MM.1S (cell line): ENCODE measurements at regions not wholly inside any gene's neighbourhood (a gene's known extent, or its start where the extent isn't known, plus 50 kb on each side); places are given as distances from the start of the nearest gene placed in this dataset.

ENCODE experiments used
- DNase-seq: peaks from one replicate; pipeline ENCODE4 v3.0.0-alpha.2; 2015
- H2AFZ ChIP-seq: fragments of 300-600 bp; sonication (generic); 2 replicates; pipeline ENCODE4 v1.6.0; 2016; ENCODE audit warnings: antibody characterized with exemption, low read length
- H3F3A ChIP-seq: fragments of 300-600 bp; sonication (generic); 2 replicates; pipeline ENCODE4 v1.6.1; 2016; ENCODE audit warnings: mild to moderate bottlenecking, antibody characterized with exemption, low read length, moderate library complexity, mixed read lengths; ENCODE audit not compliant: insufficient read depth
- H3K27ac ChIP-seq: fragments of 300-600 bp; sonication (generic); 2 replicates; pipeline ENCODE4 v1.5.1; 2016; ENCODE audit warnings: mild to moderate bottlenecking, low read length
- H3K27me3 ChIP-seq: fragments of 300-600 bp; sonication (generic); replicated peaks from 2 replicates; pipeline ENCODE4 v1.6.0; 2016; ENCODE audit warnings: low read length; ENCODE audit not compliant: insufficient read depth
- H3K36me3 ChIP-seq: fragments of 300-600 bp; sonication (generic); replicated peaks from 2 replicates; pipeline ENCODE4 v1.6.1; 2016; ENCODE audit warnings: mild to moderate bottlenecking, low read length, mixed read lengths; ENCODE audit not compliant: insufficient read depth
- H3K4me1 ChIP-seq: fragments of 300-600 bp; sonication (generic); 2 replicates; pipeline ENCODE4 v1.6.1; 2016; ENCODE audit warnings: low read length, mixed read lengths
- H3K4me2 ChIP-seq: fragments of 300-600 bp; sonication (generic); 2 replicates; pipeline ENCODE4 v1.6.0; 2016; ENCODE audit warnings: low read depth, low read length
- H3K4me3 ChIP-seq: fragments of 300-600 bp; sonication (generic); 2 replicates; pipeline ENCODE4 v1.5.1; 2016; ENCODE audit warnings: low read length, mixed read lengths
- H3K79me2 ChIP-seq: fragments of 300-600 bp; sonication (generic); 2 replicates; pipeline ENCODE4 v1.6.1; 2016; ENCODE audit warnings: mixed run types, low read length, mixed read lengths
- H3K9ac ChIP-seq: fragments of 300-600 bp; sonication (generic); 2 replicates; pipeline ENCODE4 v1.6.1; 2016; ENCODE audit warnings: low read length, mixed read lengths
- H3K9me2 ChIP-seq: fragments of 300-600 bp; sonication (generic); replicated peaks from 2 replicates; pipeline ENCODE4 v1.6.1; 2016; ENCODE audit warnings: mild to moderate bottlenecking, low read length, mixed read lengths; ENCODE audit not compliant: insufficient read depth
- H3K9me3 ChIP-seq: fragments of 300-600 bp; sonication (generic); replicated peaks from 2 replicates; pipeline ENCODE4 v1.6.1; 2016; ENCODE audit warnings: mild to moderate bottlenecking, low read length, mixed read lengths; ENCODE audit not compliant: insufficient read depth
- H4K20me1 ChIP-seq: fragments of 300-600 bp; sonication (generic); 2 replicates; pipeline ENCODE4 v1.6.1; 2016; ENCODE audit warnings: mild to moderate bottlenecking, low read length, moderate library complexity, mixed read lengths; ENCODE audit not compliant: insufficient read depth
- EZH2 ChIP-seq: fragments of 300-600 bp; sonication (generic); optimal IDR thresholded peaks from 2 replicates; pipeline ENCODE3; 2017; ENCODE audit warnings: low read depth, mild to moderate bottlenecking, antibody characterized with exemption, low read length, mixed read lengths
- EZH2phosphoT487 ChIP-seq: fragments of 300-600 bp; sonication (generic); IDR thresholded peaks from 2 replicates; pipeline ENCODE4 v1.6.1; 2018; ENCODE audit warnings: antibody characterized with exemption, low read length
- TF ChIP-seq, protein P1 (sequence below): fragments of 300-600 bp; sonication (generic); IDR thresholded peaks from 2 replicates; pipeline ENCODE4 v1.5.1; 2016; ENCODE audit warnings: antibody characterized with exemption, low read length, mixed read lengths

DNA sequence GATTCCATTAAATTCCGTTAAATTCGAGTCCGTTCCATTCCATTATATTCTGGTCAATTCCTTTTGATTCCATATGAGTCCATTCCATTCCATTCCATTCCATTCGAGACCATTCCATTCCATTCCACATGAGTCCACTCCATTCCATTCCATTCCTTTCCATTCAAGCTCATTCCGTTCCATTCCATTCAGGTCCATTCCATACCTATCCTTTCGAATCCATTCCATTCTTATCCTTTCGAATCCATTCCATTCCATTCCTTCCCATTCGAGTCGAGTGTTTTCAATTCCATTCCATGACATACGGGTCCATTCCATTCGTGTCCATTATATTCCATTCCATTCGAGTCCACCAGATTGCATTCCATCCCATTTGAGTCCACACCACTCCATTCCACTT lies 1127.4 kb downstream of the RPIA start:
- no peak overlapping the region for H3K27ac ChIP-seq

DNA sequence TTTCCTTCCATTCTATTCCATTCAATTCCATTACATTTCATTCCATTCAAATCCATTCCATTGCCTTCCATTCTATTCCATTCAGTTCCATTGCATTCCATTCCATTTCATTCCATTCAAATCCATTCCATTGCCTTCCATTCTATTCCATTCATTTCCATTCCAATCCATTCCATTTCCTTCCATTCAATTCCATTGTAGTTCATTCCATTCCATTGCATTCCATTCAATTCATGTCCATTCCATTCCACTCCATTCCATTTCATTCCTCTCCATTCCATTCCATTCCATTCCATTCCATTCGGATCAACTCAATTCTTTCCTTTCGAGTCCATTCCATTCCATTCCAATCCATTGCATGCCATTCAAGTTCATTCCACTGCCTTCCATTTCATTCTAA lies 1128.3 kb downstream of the RPIA start:
- Histone ChIP-seq H3K9me3 (no peaks in the 10 kb centered on the region), H3K9me2 (no peaks in the 10 kb centered on the region), H3K4me3 (no peak overlapping the region), H3K4me2 (no peak overlapping the region), H3K27me3 (no peaks in the 10 kb centered on the region), H3K4me1 (no peaks in the 10 kb centered on the region), H4K20me1 (no peaks in the 10 kb centered on the region), H3K36me3 (no peaks in the 10 kb centered on the region), H3K79me2 (no peaks in the 10 kb centered on the region), H3F3A (no peaks in the 10 kb centered on the region), H3K9ac (no peak overlapping the region), H2AFZ (no peak overlapping the region), H3K27ac (no peak overlapping the region)
- DNase-seq, result no peak
- TF ChIP-seq EZH2 (no peak), EZH2phosphoT487 (no peak)
- TF ChIP-seq, protein P1, sequence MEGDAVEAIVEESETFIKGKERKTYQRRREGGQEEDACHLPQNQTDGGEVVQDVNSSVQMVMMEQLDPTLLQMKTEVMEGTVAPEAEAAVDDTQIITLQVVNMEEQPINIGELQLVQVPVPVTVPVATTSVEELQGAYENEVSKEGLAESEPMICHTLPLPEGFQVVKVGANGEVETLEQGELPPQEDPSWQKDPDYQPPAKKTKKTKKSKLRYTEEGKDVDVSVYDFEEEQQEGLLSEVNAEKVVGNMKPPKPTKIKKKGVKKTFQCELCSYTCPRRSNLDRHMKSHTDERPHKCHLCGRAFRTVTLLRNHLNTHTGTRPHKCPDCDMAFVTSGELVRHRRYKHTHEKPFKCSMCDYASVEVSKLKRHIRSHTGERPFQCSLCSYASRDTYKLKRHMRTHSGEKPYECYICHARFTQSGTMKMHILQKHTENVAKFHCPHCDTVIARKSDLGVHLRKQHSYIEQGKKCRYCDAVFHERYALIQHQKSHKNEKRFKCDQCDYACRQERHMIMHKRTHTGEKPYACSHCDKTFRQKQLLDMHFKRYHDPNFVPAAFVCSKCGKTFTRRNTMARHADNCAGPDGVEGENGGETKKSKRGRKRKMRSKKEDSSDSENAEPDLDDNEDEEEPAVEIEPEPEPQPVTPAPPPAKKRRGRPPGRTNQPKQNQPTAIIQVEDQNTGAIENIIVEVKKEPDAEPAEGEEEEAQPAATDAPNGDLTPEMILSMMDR, result no peak

More for the DNA sequence above, 1127.4 kb downstream of the RPIA start:
- no peaks in the 10 kb centered on the region for H3K4me1 ChIP-seq
- H4K20me1 ChIP-seq, result no peaks in the 10 kb centered on the region
- no peak overlapping the region for H3K9ac ChIP-seq
- H3K4me2 ChIP-seq, result no peak overlapping the region
- no peak overlapping the region for H2AFZ ChIP-seq
- no peak overlapping the region for H3K4me3 ChIP-seq
- no peaks in the 10 kb centered on the region for H3K27me3 ChIP-seq
- DNase-seq, result no peak
- no peak for TF ChIP-seq EZH2phosphoT487
- TF ChIP-seq, protein P1, result no peak
- TF ChIP-seq EZH2, result no peak
- no peaks in the 10 kb centered on the region for H3K36me3 ChIP-seq
- no peaks in the 10 kb centered on the region for H3F3A ChIP-seq
- no peaks in the 10 kb centered on the region for H3K9me2 ChIP-seq
- H3K9me3 ChIP-seq, result no peaks in the 10 kb centered on the region
- no peaks in the 10 kb centered on the region for H3K79me2 ChIP-seq

DNA sequence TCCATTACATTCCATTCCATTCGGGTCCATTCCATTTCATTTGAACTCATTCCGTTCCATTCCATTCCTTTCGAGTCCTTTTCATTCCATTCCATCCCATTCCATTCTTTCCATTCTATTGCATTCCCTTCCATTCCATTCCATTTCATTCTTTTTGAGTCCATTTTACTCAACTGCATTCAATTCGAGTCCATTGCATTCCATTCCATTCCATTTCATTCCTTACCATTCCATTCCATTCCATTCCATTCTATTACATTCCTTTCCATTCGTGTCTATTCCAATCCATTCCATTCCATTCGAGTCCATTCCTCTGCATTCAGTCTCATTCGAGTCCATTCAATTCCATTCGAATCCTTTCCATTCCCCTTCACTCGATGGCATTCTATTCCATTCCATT lies 1128.8 kb downstream of the RPIA start:
- no peak overlapping the region for H3K4me2 ChIP-seq
- H3K9me2 ChIP-seq, result no peaks in the 10 kb centered on the region
- H3K4me3 ChIP-seq, result no peak overlapping the region
- no peaks in the 10 kb centered on the region for H3K4me1 ChIP-seq
- no peaks in the 10 kb centered on the region for H3K79me2 ChIP-seq
- TF ChIP-seq EZH2phosphoT487 (no peak), EZH2 (no peak)
- TF ChIP-seq, protein P1, result no peak
- no peaks in the 10 kb centered on the region for H3K36me3 ChIP-seq
- DNase-seq, result no peak
- no peak overlapping the region for H2AFZ ChIP-seq
- no peaks in the 10 kb centered on the region for H3K9me3 ChIP-seq
- no peak overlapping the region for H3K9ac ChIP-seq
- no peaks in the 10 kb centered on the region for H3K27me3 ChIP-seq
- H4K20me1 ChIP-seq, result no peaks in the 10 kb centered on the region
- H3F3A ChIP-seq, result no peaks in the 10 kb centered on the region
- no peak overlapping the region for H3K27ac ChIP-seq
